IPS DF 6.9 (cell line): ENCODE measurements at regions not wholly inside any gene's neighbourhood (a gene's known extent, or its start where the extent isn't known, plus 50 kb on each side); places are given as distances from the start of the nearest gene placed in this dataset.
A peak's percentile ranks its signal among the peaks of the same experiment; 100 is the strongest.

Experiments
- DNase-seq: peaks from one replicate; pipeline ENCODE4 v3.0.0-alpha.2; 2013; ENCODE audit warnings: low read depth, low spot score
- H3K27ac ChIP-seq: one replicate; pipeline ENCODE4 v1.5.1; 2013; ENCODE audit warnings: low read length, control low read depth
- H3K27me3 ChIP-seq: 2 replicates; pipeline ENCODE4 v1.6.1; 2013; ENCODE audit warnings: mild to moderate bottlenecking, low read length; ENCODE audit not compliant: control insufficient read depth, insufficient read depth
- H3K36me3 ChIP-seq: 2 replicates; pipeline ENCODE4 v1.6.1; 2013; ENCODE audit warnings: low read length; ENCODE audit not compliant: control insufficient read depth, insufficient read depth
- H3K4me1 ChIP-seq: 2 replicates; pipeline ENCODE4 v1.6.1; 2013; ENCODE audit warnings: low read length; ENCODE audit not compliant: control insufficient read depth, insufficient read depth
- H3K4me3 ChIP-seq: 2 replicates; pipeline ENCODE4 v1.5.1; 2013; ENCODE audit warnings: mild to moderate bottlenecking, low read length
- H3K9me3 ChIP-seq: 2 replicates; pipeline ENCODE4 v1.6.1; 2013; ENCODE audit warnings: low read length, inconsistent platforms; ENCODE audit not compliant: control insufficient read depth, insufficient read depth
- WGBS: extraction: QIAGEN DNeasy Blood & Tissue Kit; methylation state at CpG from one replicate; pipeline ENCODE4 v1.1.7; 2013; ENCODE audit warnings: mixed read lengths, missing lambda C conversion rate; ENCODE audit not compliant: insufficient read length, insufficient coverage; 5-methylcytosine and 5-hydroxymethylcytosine counted together

GRCh38 chr4:81650606-81651242 is 179.0 kb upstream of the RASGEF1B start:
- Histone ChIP-seq H3K4me1 (no peaks in the 10 kb centered on the region; the same call in 1 of the 2 replicates), H3K9me3 (no peaks in the 10 kb centered on the region), H3K27me3 (peaks cover 15% of the 10 kb centered on the region; the same call in 1 of the 2 replicates), H3K36me3 (no peaks in the 10 kb centered on the region), H3K27ac (no peak overlapping the region), H3K4me3 (no peak overlapping the region)
- DNase-seq = no peak
- WGBS = no CpG with 5 or more reads among the region's 3 CpGs

- H3K4me1 ChIP-seq = no peaks in the 10 kb centered on the region; the same call in 1 of the 2 replicates
- peaks cover 15% of the 10 kb centered on the region; the same call in 1 of the 2 replicates for H3K27me3 ChIP-seq
- no peaks in the 10 kb centered on the region for H3K36me3 ChIP-seq
- no peak overlapping the region for H3K27ac ChIP-seq
- no peak for DNase-seq
- no CpG with 5 or more reads among the region's 4 CpGs for WGBS
- H3K9me3 ChIP-seq = no peaks in the 10 kb centered on the region
- no peak overlapping the region for H3K4me3 ChIP-seq
Measured at GRCh38 chr4:81648576-81649275, 177.0 kb upstream of the RASGEF1B start.

GRCh38 chr4:81647388-81647787 is 175.7 kb upstream of the RASGEF1B start:
- H3K36me3 ChIP-seq = no peaks in the 10 kb centered on the region
- peak; percentile 66 for DNase-seq
- H3K27ac ChIP-seq = no peak overlapping the region
- H3K4me3 ChIP-seq = no peak overlapping the region
- peaks cover 15% of the 10 kb centered on the region; the same call in 1 of the 2 replicates for H3K27me3 ChIP-seq
- no peaks in the 10 kb centered on the region for H3K9me3 ChIP-seq
- WGBS = no CpG with 5 or more reads among the region's 2 CpGs
- H3K4me1 ChIP-seq = no peaks in the 10 kb centered on the region; the same call in 1 of the 2 replicates

GRCh38 chr4:81642543-81642942 is 170.8 kb upstream of the RASGEF1B start:
- Histone ChIP-seq H3K27ac (no peak overlapping the region), H3K4me3 (no peak overlapping the region), H3K4me1 (no peaks in the 10 kb centered on the region), H3K27me3 (peaks cover 5% of the 10 kb centered on the region; the same call in 1 of the 2 replicates), H3K36me3 (no peaks in the 10 kb centered on the region), H3K9me3 (no peaks in the 10 kb centered on the region)
- no CpG with 5 or more reads among the region's 3 CpGs for WGBS
- no peak for DNase-seq

GRCh38 chr4:81639248-81639647 is 167.5 kb upstream of the RASGEF1B start:
- Histone ChIP-seq H3K4me1 (no peaks in the 10 kb centered on the region), H3K9me3 (no peaks in the 10 kb centered on the region), H3K27me3 (no peaks in the 10 kb centered on the region), H3K36me3 (no peaks in the 10 kb centered on the region), H3K27ac (no peak overlapping the region), H3K4me3 (no peak overlapping the region)
- no peak for DNase-seq
- no CpG with 5 or more reads among the region's 1 CpG for WGBS

- H3K4me3 ChIP-seq = no peak overlapping the region
- H3K36me3 ChIP-seq = no peaks in the 10 kb centered on the region
- H3K27ac ChIP-seq = no peak overlapping the region
- no peaks in the 10 kb centered on the region for H3K9me3 ChIP-seq
- no peak for DNase-seq
- H3K4me1 ChIP-seq = no peaks in the 10 kb centered on the region
- H3K27me3 ChIP-seq = no peaks in the 10 kb centered on the region
- no CpG with 5 or more reads among the region's 1 CpG for WGBS
Measured at GRCh38 chr4:81638698-81639097, 167.0 kb upstream of the RASGEF1B start.

- no peak overlapping the region for H3K4me3 ChIP-seq
- no peaks in the 10 kb centered on the region; the same call in 1 of the 2 replicates for H3K4me1 ChIP-seq
- no CpG with 5 or more reads among the region's 6 CpGs for WGBS
Measured at GRCh38 chr4:81635739-81636138, 164.0 kb upstream of the RASGEF1B start.

GRCh38 chr4:81634766-81635549 is 163.3 kb upstream of the RASGEF1B start:
- no peaks in the 10 kb centered on the region; the same call in 1 of the 2 replicates for H3K4me1 ChIP-seq
- H3K9me3 ChIP-seq = no peaks in the 10 kb centered on the region
- H3K27me3 ChIP-seq = no peaks in the 10 kb centered on the region
- WGBS = no CpG with 5 or more reads among the region's 1 CpG
- H3K27ac ChIP-seq = no peak overlapping the region
- H3K4me3 ChIP-seq = no peak overlapping the region
- H3K36me3 ChIP-seq = no peaks in the 10 kb centered on the region
- no peak for DNase-seq

More at GRCh38 chr4:81635739-81636138, 164.0 kb upstream of the RASGEF1B start:
- H3K9me3 ChIP-seq = no peaks in the 10 kb centered on the region
- no peaks in the 10 kb centered on the region for H3K36me3 ChIP-seq
- no peaks in the 10 kb centered on the region for H3K27me3 ChIP-seq
- no peak overlapping the region for H3K27ac ChIP-seq
- DNase-seq = no peak

- Histone ChIP-seq H3K9me3 (no peaks in the 10 kb centered on the region), H3K36me3 (no peaks in the 10 kb centered on the region), H3K27me3 (no peaks in the 10 kb centered on the region), H3K27ac (no peak overlapping the region), H3K4me3 (no peak overlapping the region), H3K4me1 (no peaks in the 10 kb centered on the region; the same call in 1 of the 2 replicates)
- no CpG with 5 or more reads among the region's 4 CpGs for WGBS
- DNase-seq = no peak
Measured at GRCh38 chr4:81634165-81634564, 162.5 kb upstream of the RASGEF1B start.

- Histone ChIP-seq H3K4me3 (no peak overlapping the region), H3K36me3 (no peaks in the 10 kb centered on the region), H3K27ac (no peak overlapping the region), H3K9me3 (no peaks in the 10 kb centered on the region), H3K4me1 (no peaks in the 10 kb centered on the region; the same call in 1 of the 2 replicates), H3K27me3 (no peaks in the 10 kb centered on the region)
- DNase-seq = no peak
- no CpG with 5 or more reads among the region's 9 CpGs for WGBS
Measured at GRCh38 chr4:81632581-81633299, 161.0 kb upstream of the RASGEF1B start.
